LNCAP (cell line): ENCODE measurements at regions not wholly inside any gene's neighbourhood (a gene's known extent, or its start where the extent isn't known, plus 50 kb on each side); places are given as distances from the start of the nearest gene placed in this dataset.

Experiments
- TF ChIP-seq, protein P1 (sequence below): fragments of 450-650 bp; IDR thresholded peaks from 2 replicates; pipeline ENCODE4 v1.5.1; 2017; ENCODE audit warnings: mild to moderate bottlenecking

DNA sequence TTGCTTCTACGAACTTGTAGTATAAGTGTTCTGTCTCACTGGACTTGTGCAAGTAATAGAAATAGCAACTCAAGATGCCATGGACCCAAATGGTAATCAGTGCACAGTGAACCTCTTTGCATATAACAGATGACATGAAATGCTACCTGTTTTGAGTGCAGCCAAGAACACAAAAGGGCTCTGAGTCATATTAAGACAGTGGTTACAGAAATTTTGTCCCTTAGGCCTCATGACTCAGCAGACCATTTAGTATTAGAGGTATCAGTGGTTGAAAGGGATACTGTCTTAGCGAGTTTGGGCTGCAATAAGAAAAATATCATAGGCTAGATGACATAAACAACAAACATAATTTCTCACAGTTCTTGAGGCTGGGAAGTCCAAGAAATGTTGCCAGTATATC is 502.9 kb upstream of the PCDH10 start:
- TF ChIP-seq, protein P1, sequence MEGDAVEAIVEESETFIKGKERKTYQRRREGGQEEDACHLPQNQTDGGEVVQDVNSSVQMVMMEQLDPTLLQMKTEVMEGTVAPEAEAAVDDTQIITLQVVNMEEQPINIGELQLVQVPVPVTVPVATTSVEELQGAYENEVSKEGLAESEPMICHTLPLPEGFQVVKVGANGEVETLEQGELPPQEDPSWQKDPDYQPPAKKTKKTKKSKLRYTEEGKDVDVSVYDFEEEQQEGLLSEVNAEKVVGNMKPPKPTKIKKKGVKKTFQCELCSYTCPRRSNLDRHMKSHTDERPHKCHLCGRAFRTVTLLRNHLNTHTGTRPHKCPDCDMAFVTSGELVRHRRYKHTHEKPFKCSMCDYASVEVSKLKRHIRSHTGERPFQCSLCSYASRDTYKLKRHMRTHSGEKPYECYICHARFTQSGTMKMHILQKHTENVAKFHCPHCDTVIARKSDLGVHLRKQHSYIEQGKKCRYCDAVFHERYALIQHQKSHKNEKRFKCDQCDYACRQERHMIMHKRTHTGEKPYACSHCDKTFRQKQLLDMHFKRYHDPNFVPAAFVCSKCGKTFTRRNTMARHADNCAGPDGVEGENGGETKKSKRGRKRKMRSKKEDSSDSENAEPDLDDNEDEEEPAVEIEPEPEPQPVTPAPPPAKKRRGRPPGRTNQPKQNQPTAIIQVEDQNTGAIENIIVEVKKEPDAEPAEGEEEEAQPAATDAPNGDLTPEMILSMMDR = no peak

DNA sequence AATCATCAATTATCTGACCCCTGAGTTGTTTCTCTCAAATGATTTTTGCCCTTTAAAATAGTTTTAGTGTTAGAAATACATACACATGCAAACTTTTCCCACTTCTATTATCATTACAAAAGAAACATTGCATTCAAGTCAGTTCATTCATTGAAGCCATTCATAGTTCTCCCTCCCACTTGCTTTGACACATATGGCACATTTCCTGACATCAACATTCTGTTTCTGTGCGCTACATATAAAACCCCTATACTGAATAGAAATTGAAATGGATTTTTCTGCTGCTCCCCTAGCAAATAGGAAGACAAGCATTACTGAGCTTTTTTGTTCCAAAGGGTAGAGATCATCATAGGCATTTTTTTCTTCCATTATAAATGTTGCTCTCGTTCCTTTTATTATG is 497.9 kb upstream of the PCDH10 start:
- TF ChIP-seq, protein P1 = no peak

DNA sequence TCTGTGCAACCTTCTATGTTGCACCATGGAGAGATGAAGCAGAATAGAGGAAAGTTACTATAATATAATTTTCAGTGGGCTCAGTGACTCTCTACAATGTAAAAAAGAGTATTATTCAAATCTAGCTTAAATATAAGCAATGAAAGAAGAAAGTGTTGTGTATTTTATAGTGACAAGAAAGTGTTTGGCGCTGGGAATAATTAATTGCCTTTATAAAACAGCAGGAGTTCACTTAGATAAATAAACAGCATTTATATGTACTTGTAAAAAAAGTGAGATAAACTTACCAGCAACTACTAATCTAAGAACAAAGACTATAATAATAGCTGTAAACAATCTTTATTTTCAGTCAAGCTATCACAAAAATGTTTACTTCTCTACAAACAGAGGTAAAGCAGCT is 488.9 kb upstream of the PCDH10 start:
- TF ChIP-seq, protein P1 = no peak

DNA sequence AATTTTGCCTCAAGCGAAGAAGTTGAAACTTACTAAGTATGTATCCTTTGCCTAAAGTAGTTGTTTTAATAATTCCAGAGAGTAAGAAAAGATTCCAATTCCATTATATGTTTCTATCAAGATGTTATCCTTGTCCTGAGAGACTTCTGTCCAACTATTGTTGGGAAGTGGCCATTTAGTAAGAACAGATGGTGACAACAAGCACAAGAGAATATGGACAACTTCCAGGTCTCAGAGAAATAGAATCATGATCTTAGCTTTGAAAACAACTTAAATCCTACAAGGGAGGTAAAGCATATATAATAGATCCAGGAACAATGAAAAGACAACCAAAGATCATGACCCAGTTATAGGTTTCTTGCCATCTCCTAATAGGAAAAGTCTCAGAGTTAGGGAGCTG is 486.6 kb upstream of the PCDH10 start:
- TF ChIP-seq, protein P1 = no peak

DNA sequence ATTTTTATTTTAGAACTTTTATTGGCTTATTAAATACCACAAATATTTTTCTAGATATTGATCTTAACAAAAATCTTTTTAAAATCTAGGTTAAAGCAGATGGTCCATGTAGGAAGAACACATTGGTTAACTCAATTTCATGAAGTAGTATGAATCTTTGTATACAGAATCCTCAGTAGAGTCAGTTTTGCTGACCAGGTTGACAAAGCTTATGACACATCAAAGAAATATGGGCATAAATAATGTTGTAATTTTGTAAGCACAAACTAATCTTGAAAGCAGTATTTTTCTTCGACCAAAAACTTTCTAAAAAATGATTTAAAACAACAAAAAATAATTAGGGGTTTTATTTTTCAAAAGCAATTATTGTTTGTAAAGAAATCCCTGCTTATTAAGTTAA is 479.3 kb upstream of the PCDH10 start:
- TF ChIP-seq, protein P1 = no peak

DNA sequence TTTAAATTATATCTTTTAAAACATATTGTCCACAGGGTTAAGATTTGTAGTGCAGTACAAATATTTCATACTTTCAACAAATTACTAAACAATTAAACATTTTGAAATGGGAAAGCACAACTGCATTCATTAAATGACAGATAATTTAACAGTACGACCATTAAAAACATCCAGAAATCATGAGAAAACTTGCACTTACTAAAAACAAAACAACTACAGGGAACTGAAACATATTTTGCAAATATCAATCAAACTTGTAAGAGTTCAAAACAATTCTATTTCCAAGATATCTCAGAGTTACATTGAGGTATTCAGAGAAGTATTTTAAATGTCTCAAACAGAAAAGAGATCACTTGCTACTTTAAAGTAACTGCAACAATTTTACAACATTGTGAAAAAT is 478.5 kb upstream of the PCDH10 start:
- TF ChIP-seq, protein P1 = no peak

DNA sequence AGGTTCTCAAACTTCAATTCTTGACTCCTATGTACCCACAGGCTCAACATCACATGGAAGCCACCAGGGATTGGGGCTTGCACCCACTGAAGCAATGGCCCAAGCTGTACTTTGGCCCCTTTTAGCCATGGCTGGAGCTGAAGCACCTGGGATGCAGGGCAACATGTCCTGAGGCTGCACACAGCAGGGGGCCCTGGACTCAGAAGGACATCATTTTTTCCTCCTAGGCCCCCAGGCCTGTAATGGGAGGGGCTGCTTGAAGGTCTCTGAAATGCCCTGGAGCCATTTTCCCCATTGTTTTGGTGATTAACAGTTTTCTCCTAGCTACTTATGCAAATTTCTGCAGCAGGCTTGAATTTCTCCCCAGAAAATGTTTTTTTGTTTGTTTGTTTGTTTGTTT is 465.1 kb upstream of the PCDH10 start:
- TF ChIP-seq, protein P1 = no peak

DNA sequence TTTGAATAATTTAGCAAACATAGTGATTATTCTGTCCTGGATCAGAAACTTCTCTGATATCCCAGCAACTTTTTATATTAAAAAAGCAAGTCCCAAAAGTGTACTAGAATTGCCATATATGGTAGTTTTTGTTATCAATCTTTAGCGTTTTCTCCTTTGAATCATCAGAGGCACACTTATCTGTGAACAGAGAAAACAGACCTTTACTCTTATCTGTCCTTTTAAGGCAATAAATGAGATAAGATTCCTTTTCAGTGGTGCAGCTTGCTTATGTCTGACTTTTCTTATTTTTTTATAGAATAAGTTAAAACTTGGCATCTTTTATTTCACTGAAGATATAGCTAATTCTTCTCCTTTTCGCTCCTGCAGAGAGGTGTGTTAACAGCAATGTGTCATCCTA is 458.1 kb upstream of the PCDH10 start:
- TF ChIP-seq, protein P1 = no peak
